ENCODE measurements at regions not wholly inside any gene's neighbourhood (a gene's known extent, or its start where the extent isn't known, plus 50 kb on each side); places are given as distances from the start of the nearest gene placed in this dataset.
"Not testable (repeated sequence)": the region's sequence is repeated elsewhere in the genome, so short reads cannot be mapped to it uniquely, and the experiment has no call there.

DNA sequence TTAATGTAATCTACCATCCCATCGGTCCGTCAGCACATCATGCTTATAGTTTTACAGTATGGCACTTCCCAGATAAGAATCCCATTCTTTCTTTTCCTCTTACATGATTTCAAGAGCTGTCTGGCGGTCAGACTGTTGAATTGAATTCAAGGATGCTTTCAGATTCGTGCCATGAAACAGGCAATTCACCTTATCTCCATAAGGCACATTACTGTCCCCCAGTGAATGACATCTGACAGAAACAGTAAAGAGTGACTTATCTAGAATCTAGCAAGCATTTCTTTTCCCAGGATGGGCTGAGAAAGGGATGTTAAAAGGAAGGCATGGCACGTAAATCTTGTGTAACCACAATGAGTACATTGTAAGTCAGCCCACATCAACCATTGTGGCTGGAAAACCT lies 61.1 kb upstream of the SEM1 start:
- CTCF ChIA-PET, result no interaction called here
- H3K27me3 Mint-ChIP-seq, result peaks cover 18% of the 10 kb centered on the region
- H3K36me3 Mint-ChIP-seq (ENCODE audit: low read depth), result no peaks in the 10 kb centered on the region
- H3K27ac Mint-ChIP-seq, result no peak overlapping the region
- DNase-seq, result no peak
- H3K9me3 Mint-ChIP-seq, result no peaks in the 10 kb centered on the region
- POLR2A ChIA-PET, result no interaction called here
- H3K4me3 Mint-ChIP-seq, result no peak overlapping the region
- H3K4me1 Mint-ChIP-seq, result no peaks in the 10 kb centered on the region

DNA sequence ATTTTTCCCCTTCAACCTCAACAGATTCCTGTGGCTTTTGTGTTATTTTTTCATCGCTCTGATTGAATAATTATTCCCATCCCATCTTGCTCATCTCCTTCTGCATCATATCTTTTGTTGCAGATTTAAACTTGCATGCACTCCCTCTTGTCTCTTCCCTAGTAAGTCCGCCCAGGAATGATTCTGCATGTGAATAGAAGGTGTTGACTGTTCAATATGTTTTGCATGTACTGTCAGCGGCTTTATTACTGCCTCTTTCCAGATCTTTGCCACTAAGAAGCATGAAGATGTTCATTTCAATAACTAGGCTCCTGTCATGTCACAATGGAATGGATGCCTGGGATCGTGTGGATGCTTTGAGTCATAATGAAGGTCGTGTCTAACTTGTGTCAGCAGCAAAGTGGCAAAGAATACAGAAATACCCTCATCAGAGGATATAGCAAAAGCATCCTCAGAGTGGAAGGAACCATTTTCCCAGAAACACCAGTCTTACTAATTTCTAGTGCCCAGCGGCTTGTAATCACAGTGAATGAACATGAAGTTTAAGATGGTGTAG lies 62.6 kb upstream of the SEM1 start:
- Mint-ChIP-seq H3K9me3 (no peaks in the 10 kb centered on the region), H3K4me1 (no peaks in the 10 kb centered on the region), H3K27me3 (peaks cover 19% of the 10 kb centered on the region), H3K27ac (no peak overlapping the region), H3K4me3 (no peak overlapping the region), H3K36me3 (ENCODE audit: low read depth) (no peaks in the 10 kb centered on the region)
- CTCF ChIA-PET, result no interaction called here
- DNase-seq, result no peak
- POLR2A ChIA-PET, result no interaction called here

DNA sequence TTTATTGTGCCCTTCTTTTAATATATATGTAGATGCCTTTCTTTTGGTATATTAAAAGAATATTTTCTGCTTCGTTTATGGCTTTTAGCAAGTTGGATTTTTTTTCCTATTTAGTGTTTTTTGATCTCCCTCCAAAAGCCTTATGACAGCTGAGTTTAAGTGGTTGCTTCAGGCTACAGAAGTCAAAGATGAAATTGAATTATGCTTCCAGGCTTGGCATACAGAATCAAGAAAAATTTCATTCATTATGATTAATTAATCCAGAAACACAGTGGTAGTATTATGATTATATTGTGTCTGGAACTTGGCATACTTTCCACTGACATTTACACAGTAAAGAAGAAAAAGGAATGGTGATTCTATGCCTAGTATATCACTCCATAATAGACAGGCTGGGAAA lies 63.8 kb upstream of the SEM1 start:
- Mint-ChIP-seq H3K4me1 (no peaks in the 10 kb centered on the region), H3K36me3 (ENCODE audit: low read depth) (no peaks in the 10 kb centered on the region), H3K27me3 (peaks cover 19% of the 10 kb centered on the region), H3K4me3 (no peak overlapping the region), H3K9me3 (no peaks in the 10 kb centered on the region), H3K27ac (no peak overlapping the region)
- POLR2A ChIA-PET, result no interaction called here
- CTCF ChIA-PET, result no interaction called here
- no peak for DNase-seq

DNA sequence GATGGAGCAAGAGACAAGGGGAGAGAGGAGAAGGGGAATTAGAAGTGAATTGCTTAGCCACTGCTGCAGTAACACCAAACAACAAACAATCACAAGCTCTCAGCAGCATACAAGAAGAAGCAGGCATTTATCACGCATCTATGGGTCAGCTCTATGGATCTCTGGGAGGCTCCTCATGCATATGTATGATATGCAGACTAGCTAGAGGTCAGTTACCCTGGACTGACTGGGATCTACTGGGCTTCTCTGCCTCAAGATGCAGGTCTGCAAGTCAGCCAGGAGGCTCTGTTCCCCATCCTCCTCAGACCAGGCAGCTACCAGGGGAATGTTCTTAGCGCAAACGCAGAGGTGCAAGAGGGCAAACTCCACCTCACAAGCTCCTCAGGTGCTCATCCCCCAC lies 64.7 kb upstream of the SEM1 start:
- no peak for DNase-seq
- Mint-ChIP-seq H3K9me3 (no peaks in the 10 kb centered on the region), H3K4me3 (no peak overlapping the region), H3K4me1 (no peaks in the 10 kb centered on the region), H3K27ac (no peak overlapping the region), H3K36me3 (ENCODE audit: low read depth) (no peaks in the 10 kb centered on the region), H3K27me3 (peaks cover 19% of the 10 kb centered on the region)
- ChIA-PET POLR2A (no interaction called here), CTCF (no interaction called here)

DNA sequence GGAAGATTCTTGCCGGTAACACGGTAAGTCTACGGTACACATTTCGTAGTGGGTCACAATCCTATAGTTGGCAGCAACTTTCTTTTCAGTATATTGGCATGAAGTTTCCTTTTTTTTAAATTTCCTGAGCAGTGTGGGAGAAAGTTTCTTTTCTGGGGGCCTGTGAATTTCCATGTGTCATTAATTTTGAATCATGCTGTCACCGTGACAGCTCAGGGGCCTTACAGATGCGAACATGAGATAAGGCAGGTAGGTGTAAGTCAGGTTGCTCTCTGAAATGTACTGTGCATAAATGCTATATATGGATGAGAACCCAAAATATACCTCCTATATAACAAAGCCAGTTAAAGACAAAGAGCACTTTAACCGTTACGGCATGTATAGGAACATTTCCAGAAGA lies 65.4 kb upstream of the SEM1 start:
- ChIA-PET CTCF (no interaction called here), POLR2A (no interaction called here)
- Mint-ChIP-seq H3K4me1 (no peaks in the 10 kb centered on the region), H3K27me3 (peaks cover 21% of the 10 kb centered on the region), H3K27ac (no peak overlapping the region), H3K9me3 (no peaks in the 10 kb centered on the region), H3K4me3 (no peak overlapping the region), H3K36me3 (ENCODE audit: low read depth) (no peaks in the 10 kb centered on the region)
- DNase-seq, result no peak

DNA sequence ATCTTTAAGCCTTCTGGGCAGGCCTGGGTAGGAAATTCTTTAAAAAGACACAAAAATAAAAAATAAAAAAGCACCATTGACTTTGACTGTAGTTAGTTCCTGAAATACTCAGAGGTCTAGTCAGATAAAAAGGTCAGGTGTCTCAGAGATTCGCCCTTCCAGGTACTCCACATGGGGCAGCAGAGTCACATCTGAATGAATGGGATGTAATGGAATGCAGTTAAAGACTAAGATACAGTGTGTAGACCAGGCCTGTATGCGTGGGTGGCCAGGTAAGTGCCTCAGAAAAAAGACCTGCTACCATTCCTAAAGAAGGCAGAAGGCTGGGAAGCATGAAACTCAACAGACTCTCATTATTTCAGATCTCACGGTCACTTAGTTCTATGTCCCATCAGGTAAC lies 68.6 kb upstream of the SEM1 start:
- H3K4me3 Mint-ChIP-seq, result no peak overlapping the region
- H3K4me1 Mint-ChIP-seq, result peaks cover 4% of the 10 kb centered on the region
- H3K27me3 Mint-ChIP-seq, result peaks cover 17% of the 10 kb centered on the region
- DNase-seq, result no peak
- ChIA-PET POLR2A (no interaction called here), CTCF (no interaction called here)
- no peaks in the 10 kb centered on the region for H3K36me3 Mint-ChIP-seq (ENCODE audit: low read depth)
- no peaks in the 10 kb centered on the region for H3K9me3 Mint-ChIP-seq
- no peak overlapping the region for H3K27ac Mint-ChIP-seq

DNA sequence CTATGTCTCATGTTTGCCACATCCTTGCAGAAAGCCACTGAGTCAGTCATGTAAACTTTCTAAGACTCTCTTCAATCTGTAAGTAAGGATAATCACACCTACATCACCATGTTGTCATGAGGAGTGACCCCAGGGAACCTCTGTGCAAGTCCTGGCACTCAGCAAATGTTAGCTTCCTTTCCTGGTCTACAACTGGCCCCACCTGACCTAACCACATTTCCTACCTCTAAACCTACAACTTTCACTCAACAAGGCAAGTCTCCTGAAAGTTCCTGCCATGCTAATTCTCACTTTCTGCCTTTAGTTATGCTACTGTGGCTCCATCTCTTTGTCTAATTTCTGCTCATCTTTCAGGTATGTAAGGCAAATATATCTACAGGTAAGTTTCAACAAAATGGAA lies 72.3 kb upstream of the SEM1 start:
- H3K9me3 Mint-ChIP-seq, result no peaks in the 10 kb centered on the region
- DNase-seq, result no peak
- H3K36me3 Mint-ChIP-seq (ENCODE audit: low read depth), result no peaks in the 10 kb centered on the region
- H3K4me1 Mint-ChIP-seq, result peaks cover 4% of the 10 kb centered on the region
- POLR2A ChIA-PET, result no interaction called here
- CTCF ChIA-PET, result no interaction called here
- H3K27me3 Mint-ChIP-seq, result peaks cover 8% of the 10 kb centered on the region
- H3K4me3 Mint-ChIP-seq, result no peak overlapping the region
- no peak overlapping the region for H3K27ac Mint-ChIP-seq

DNA sequence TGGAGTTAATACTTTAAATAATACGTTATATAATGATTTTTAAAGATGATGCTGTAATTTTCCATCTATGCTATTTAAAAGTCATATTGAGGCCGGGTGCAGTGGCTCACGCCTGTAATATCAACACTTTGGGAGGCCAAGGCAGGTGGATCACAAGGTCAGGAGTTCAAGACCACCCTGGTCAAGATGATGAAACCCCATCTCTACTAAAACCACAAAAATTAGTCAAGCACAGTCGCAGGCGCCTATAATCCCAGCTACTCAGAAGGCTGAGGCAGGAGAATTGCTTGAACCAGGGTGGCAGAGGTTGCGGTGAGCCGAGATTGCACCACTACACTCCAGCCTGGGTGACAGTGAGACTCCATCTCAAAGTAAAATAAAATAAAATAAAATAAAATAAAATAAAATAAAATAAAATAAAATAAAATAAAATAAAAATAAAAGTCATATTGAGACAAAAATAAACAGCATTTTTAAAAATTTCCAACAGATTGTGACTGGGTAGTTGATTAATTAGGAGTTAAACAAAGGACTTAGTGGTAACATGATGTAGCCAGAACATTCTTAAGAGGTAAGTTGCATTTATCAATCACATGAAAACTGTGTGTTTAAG lies 73.1 kb upstream of the SEM1 start:
- POLR2A ChIA-PET; H3K27ac Mint-ChIP-seq; H3K4me3 Mint-ChIP-seq; DNase-seq; H3K36me3 Mint-ChIP-seq (ENCODE audit: low read depth); H3K9me3 Mint-ChIP-seq; H3K27me3 Mint-ChIP-seq; H3K4me1 Mint-ChIP-seq; CTCF ChIA-PET: not testable (repeated sequence)

DNA sequence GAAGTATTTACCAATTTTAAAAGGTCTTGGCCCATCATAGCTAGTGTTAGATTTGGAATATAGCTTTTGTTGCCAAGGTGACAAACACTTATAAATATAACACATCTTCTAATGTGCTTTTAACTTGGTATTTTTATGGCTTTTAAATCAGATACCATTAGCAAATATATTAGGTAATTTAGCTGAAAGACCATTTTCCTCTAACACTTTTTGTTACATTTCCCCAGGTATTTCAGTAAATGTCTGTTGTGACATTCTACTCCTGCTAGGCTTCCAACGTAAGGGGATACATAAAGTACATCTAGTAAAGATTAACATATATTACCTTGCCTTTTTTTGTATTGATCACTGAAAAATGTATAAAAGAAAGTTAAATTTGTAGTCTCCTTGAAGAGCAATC lies 75.0 kb upstream of the SEM1 start:
- ChIA-PET POLR2A (no interaction called here), CTCF (interaction anchor here (0.7 kb wide), 1 partner anchor 763 kb away, joined by 3 read pairs; no protein-coding TSS in a partner anchor)
- Mint-ChIP-seq H3K36me3 (ENCODE audit: low read depth) (no peaks in the 10 kb centered on the region), H3K27ac (no peak overlapping the region), H3K9me3 (no peaks in the 10 kb centered on the region), H3K27me3 (peaks cover 4% of the 10 kb centered on the region), H3K4me1 (peaks cover 4% of the 10 kb centered on the region), H3K4me3 (no peak overlapping the region)
- DNase-seq, result no peak

DNA sequence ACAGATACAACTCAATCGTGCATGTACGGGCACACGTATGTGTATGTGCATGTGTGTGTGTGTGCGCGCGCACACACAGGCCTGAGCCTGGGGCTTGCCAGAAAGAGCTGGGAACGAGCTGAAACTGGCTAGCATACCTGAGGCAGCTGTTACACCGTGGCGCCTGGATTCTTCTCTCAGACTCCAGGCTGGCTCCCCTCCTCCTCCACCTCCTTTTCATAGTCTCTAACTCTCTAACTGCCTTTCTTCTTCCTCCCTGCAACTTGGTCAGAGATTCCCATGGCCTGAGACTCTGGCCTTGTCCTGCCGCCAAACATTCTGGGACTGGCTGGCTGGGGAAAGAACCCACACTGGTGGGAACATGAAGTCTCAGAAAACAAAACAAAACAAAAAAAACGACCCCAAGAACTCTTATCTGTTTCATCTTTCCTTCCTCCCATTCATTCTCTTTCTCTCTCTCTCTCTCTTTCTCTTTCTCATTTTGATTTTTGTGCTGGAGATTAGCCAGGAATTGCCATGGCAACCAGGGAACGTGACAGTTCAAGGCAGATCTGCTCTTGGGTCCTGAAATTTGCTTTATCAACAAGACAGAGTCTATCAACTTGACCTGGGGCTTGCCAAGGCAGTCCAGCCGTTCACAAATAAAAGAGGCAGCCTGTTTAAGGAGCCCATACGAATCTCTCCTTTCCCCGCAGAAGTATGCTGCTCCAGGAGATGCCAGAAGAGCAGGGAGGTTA lies 76.8 kb upstream of the SEM1 start:
- Mint-ChIP-seq H3K27ac (no peak overlapping the region), H3K4me1 (peaks cover 4% of the 10 kb centered on the region), H3K9me3 (no peaks in the 10 kb centered on the region), H3K36me3 (ENCODE audit: low read depth) (no peaks in the 10 kb centered on the region), H3K4me3 (no peak overlapping the region), H3K27me3 (peaks cover 4% of the 10 kb centered on the region)
- POLR2A ChIA-PET, result no interaction called here
- DNase-seq, result no peak
- CTCF ChIA-PET, result no interaction called here

DNA sequence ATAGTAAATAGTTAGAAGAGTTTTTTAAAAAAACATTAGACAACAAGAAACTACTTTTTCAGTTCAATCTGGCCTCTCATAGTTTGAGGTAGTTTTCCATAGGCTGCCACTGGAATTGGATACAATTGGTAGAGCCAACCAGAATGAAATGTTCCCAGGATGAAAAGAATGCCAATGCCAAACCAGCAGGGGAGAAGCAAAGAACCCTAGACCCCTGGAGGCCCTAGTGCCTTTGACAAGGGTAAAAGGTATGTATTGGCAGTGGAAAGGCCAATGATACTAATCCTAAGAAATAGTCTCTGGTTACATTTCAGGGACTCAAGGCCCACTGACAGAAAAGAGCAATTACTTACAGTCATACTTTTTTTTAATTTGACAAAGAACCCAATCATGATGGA lies 77.4 kb upstream of the SEM1 start:
- peaks cover 2% of the 10 kb centered on the region for H3K4me1 Mint-ChIP-seq
- H3K4me3 Mint-ChIP-seq, result no peak overlapping the region
- H3K27me3 Mint-ChIP-seq, result peaks cover under 1% of the 10 kb centered on the region
- no peak for DNase-seq
- ChIA-PET POLR2A (no interaction called here), CTCF (no interaction called here)
- H3K9me3 Mint-ChIP-seq, result no peaks in the 10 kb centered on the region
- no peak overlapping the region for H3K27ac Mint-ChIP-seq
- no peaks in the 10 kb centered on the region for H3K36me3 Mint-ChIP-seq (ENCODE audit: low read depth)

DNA sequence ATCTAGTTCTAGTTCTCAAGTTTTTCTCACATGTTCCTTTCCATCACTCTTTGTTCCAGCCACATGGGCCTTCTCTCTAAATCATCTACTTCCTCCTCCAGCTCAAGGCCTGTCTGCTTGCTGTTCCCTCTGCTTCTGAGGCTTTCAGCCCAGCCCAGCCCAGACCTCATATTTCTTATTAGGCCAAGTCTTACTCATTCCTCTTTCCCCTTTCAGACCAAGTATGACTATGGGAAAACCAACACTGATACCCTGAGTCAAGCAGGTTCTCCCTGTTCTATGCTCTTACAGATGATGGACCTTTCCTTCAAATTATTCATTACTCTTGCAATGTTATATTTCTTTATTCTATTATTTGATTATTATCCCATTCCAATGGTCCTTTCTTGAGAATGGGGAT lies 80.3 kb upstream of the SEM1 start:
- no peak for DNase-seq
- ChIA-PET POLR2A (no interaction called here), CTCF (no interaction called here)
- Mint-ChIP-seq H3K4me3 (no peak overlapping the region), H3K27ac (no peak overlapping the region), H3K4me1 (no peaks in the 10 kb centered on the region), H3K27me3 (peaks cover 5% of the 10 kb centered on the region), H3K9me3 (no peaks in the 10 kb centered on the region), H3K36me3 (ENCODE audit: low read depth) (no peaks in the 10 kb centered on the region)

DNA sequence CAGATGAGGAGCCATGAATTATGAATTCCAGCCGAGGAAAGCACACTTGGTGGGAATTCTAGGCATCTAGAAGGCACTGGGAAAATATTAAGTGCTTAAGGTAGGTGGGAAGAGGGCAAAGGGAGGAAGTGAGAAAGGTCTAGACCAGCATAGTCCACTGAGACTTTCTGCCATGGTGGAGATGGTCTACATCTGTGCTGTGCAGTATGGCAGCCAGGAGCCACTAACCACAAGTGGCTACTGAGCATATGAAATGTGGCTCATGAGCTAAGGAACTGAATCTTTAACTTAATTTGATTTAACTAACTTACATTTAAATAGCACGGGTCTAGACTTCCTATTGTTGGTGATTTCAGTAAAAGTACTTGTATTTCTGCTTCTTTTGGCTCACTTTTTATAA lies 82.5 kb upstream of the SEM1 start:
- ChIA-PET CTCF (interaction anchor here (1.5 kb wide), 1 partner anchor 18 kb away, joined by 3 read pairs; no protein-coding TSS in a partner anchor), POLR2A (no interaction called here)

DNA sequence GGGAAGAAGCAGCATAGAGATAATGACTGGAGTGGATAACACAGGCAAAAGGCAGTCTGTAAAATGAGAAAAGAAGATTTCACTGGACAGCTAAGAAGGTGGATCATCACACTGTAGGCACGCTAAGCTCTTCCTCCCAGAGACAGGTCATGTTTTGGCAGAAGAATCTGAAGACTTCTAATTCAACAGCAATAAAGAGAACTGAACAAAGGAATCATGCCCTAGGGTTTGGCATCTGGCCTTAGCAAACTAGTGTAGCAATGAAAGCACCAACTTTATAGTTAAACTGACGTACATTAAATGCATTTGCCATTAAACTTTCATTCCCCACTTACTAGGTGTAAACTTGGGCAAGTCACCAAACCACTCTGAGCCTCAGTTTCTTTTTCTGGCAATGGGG lies 84.4 kb upstream of the SEM1 start:
- no peak for DNase-seq
- CTCF ChIA-PET, result interaction anchor here (0.5 kb wide), 1 partner anchor 382 kb away, joined by 3 read pairs; no protein-coding TSS in a partner anchor
- peaks cover 5% of the 10 kb centered on the region for H3K27me3 Mint-ChIP-seq
- no peaks in the 10 kb centered on the region for H3K36me3 Mint-ChIP-seq (ENCODE audit: low read depth)
- H3K4me3 Mint-ChIP-seq, result no peak overlapping the region
- no peaks in the 10 kb centered on the region for H3K4me1 Mint-ChIP-seq
- POLR2A ChIA-PET, result no interaction called here
- no peak overlapping the region for H3K27ac Mint-ChIP-seq
- no peaks in the 10 kb centered on the region for H3K9me3 Mint-ChIP-seq

More for the DNA sequence above, 82.5 kb upstream of the SEM1 start:
- Mint-ChIP-seq H3K4me3 (no peak overlapping the region), H3K27ac (no peak overlapping the region), H3K27me3 (peaks cover 5% of the 10 kb centered on the region), H3K4me1 (no peaks in the 10 kb centered on the region), H3K9me3 (no peaks in the 10 kb centered on the region), H3K36me3 (ENCODE audit: low read depth) (no peaks in the 10 kb centered on the region)
- DNase-seq, result no peak

Measured in activated CD4-positive, alpha-beta T cell treated with anti-CD3 and anti-CD28 coated beads, Interleukin-2, amount 10 ng/mL, durations not matched to agents 7 days and 5 days (primary cell).